OCI-LY7 (cell line): ENCODE measurements at regions not wholly inside any gene's neighbourhood (a gene's known extent, or its start where the extent isn't known, plus 50 kb on each side); places are given as distances from the start of the nearest gene placed in this dataset.

Experiments used
- BruUV-seq: library from RNA; stranded (reverse); fragments of 400-500 nt; replicated peaks from 2 replicates; lab custom pipeline; 2021; lab: Mats Ljungman, UMichigan
- CTCF ChIA-PET: fragments of 300-600 bp; sonication (Branson Sonifier 250); formaldehyde crosslinking; loops from one replicate; lab custom pipeline; 2022; ENCODE audit warnings: antibody characterized with exemption; ENCODE audit not compliant: unreplicated experiment; lab: Charles Lee
- POLR2A ChIA-PET: fragments of 300-600 bp; sonication (Branson Sonifier 250); formaldehyde crosslinking; loops from one replicate; lab custom pipeline; 2022; ENCODE audit warnings: antibody characterized with exemption; lab: Charles Lee
- DNase-seq: peaks from one replicate; pipeline ENCODE4 v3.0.0-alpha.2; 2015; ENCODE audit warnings: low spot score
- H2AFZ ChIP-seq: fragments of 200-600 bp; sonication (generic), shearing (Covaris generic); 2 replicates; pipeline ENCODE4 v1.6.1; 2014; ENCODE audit warnings: mild to moderate bottlenecking, antibody characterized with exemption, low read length, moderate library complexity
- H3K27ac ChIP-seq: fragments of 200-600 bp; sonication (generic); 2 replicates; pipeline ENCODE4 v1.5.1; 2014; ENCODE audit warnings: mixed run types, low read depth, mild to moderate bottlenecking, moderate library complexity, low read length, inconsistent platforms; ENCODE audit not compliant: poor library complexity, severe bottlenecking
- H3K36me3 ChIP-seq: fragments of 200-600 bp; sonication (generic); 2 replicates; pipeline ENCODE4 v1.6.1; 2014; ENCODE audit warnings: mild to moderate bottlenecking, antibody characterized with exemption, low read length, moderate library complexity, mixed read lengths; ENCODE audit not compliant: insufficient read depth
- H3K4me1 ChIP-seq: fragments of 200-600 bp; sonication (generic); 2 replicates; pipeline ENCODE4 v1.5.1; 2014; ENCODE audit warnings: mild to moderate bottlenecking, low read length; ENCODE audit not compliant: insufficient read depth, poor library complexity, severe bottlenecking
- H3K4me2 ChIP-seq: fragments of 200-600 bp; sonication (generic); 2 replicates; pipeline ENCODE4 v1.6.1; 2014; ENCODE audit warnings: mild to moderate bottlenecking, low read length
- H3K4me3 ChIP-seq: fragments of 200-600 bp; sonication (generic); 2 replicates; pipeline ENCODE4 v1.5.1; 2014; ENCODE audit warnings: mild to moderate bottlenecking, low read depth, low read length; ENCODE audit not compliant: poor library complexity, severe bottlenecking
- H3K79me2 ChIP-seq: fragments of 200-600 bp; sonication (generic); 2 replicates; pipeline ENCODE4 v1.6.1; 2016; ENCODE audit warnings: low read depth, mild to moderate bottlenecking, low read length, moderate library complexity, mixed read lengths; ENCODE audit not compliant: insufficient read depth
- H3K9me2 ChIP-seq: fragments of 200-600 bp; sonication (generic); 2 replicates; pipeline ENCODE4 v1.6.1; 2016; ENCODE audit warnings: mild to moderate bottlenecking, low read length, mixed read lengths; ENCODE audit not compliant: insufficient read depth
- H3K9me3 ChIP-seq: fragments of 200-600 bp; sonication (generic); 2 replicates; pipeline ENCODE4 v1.6.1; 2014; ENCODE audit warnings: mild to moderate bottlenecking, mixed run types, low read length, mixed read lengths
- H4K20me1 ChIP-seq: fragments of 200-600 bp; sonication (generic); 2 replicates; pipeline ENCODE4 v1.6.1; 2014; ENCODE audit warnings: mild to moderate bottlenecking, antibody characterized with exemption, low read length, moderate library complexity, mixed read lengths; ENCODE audit not compliant: insufficient read depth
- CTCF ChIP-seq: fragments of 200-600 bp; sonication (generic); conservative IDR thresholded peaks from 2 replicates; pipeline ENCODE4 v1.5.1; 2014; ENCODE audit warnings: mild to moderate bottlenecking, antibody characterized with exemption, low read length, moderate library complexity, mixed read lengths
- EZH2phosphoT487 ChIP-seq: fragments of 200-600 bp; sonication (generic); IDR thresholded peaks from 2 replicates; pipeline ENCODE4 v1.6.1; 2018; ENCODE audit warnings: low read depth, borderline replicate concordance, mild to moderate bottlenecking, mixed run types, antibody characterized with exemption, low read length, moderate library complexity, mixed read lengths
- intact Hi-C: fragments of 100-400 bp; cut with micrococcal nuclease; formaldehyde crosslinking; loops from one replicate; pipeline ENCODE4 v1.10.0; 2022; ENCODE audit not compliant: unreplicated experiment

- BruUV-seq: no TSS peak
- Histone ChIP-seq H3K79me2 (no peaks in the 10 kb centered on the region), H3K27ac (no peak overlapping the region), H2AFZ (no peak overlapping the region), H3K36me3 (no peaks in the 10 kb centered on the region), H3K9me3 (no peaks in the 10 kb centered on the region), H4K20me1 (no peaks in the 10 kb centered on the region), H3K4me2 (no peak overlapping the region), H3K4me1 (no peaks in the 10 kb centered on the region), H3K4me3 (no peak overlapping the region), H3K9me2 (no peaks in the 10 kb centered on the region)
- TF ChIP-seq EZH2phosphoT487: no peak
- no peak for TF ChIP-seq CTCF
- DNase-seq: no peak
- intact Hi-C loops: no loop called here
- ChIA-PET POLR2A (interaction anchor here (0.7 kb wide), 1 partner anchor 623 kb away, joined by 3 read pairs; no protein-coding TSS in a partner anchor), CTCF (no interaction called here)
Observed at GRCh38 chr2:207362716-207363115, 167.0 kb upstream of the CREB1 start.

- H3K4me3 ChIP-seq: no peak overlapping the region
- no peaks in the 10 kb centered on the region for H3K36me3 ChIP-seq
- H4K20me1 ChIP-seq: no peaks in the 10 kb centered on the region
- H2AFZ ChIP-seq: no peak overlapping the region
- no peak for TF ChIP-seq CTCF
- TF ChIP-seq EZH2phosphoT487: no peak
- intact Hi-C loops: no loop called here
- no peak for DNase-seq
- H3K27ac ChIP-seq: no peak overlapping the region
- CTCF ChIA-PET: no interaction called here
- H3K9me2 ChIP-seq: no peaks in the 10 kb centered on the region
- no peaks in the 10 kb centered on the region for H3K4me1 ChIP-seq
- H3K4me2 ChIP-seq: no peak overlapping the region
- no TSS peak for BruUV-seq
- POLR2A ChIA-PET: interaction anchor here (0.6 kb wide), 1 partner anchor 32 kb away, joined by 6 read pairs; no protein-coding TSS in a partner anchor
- no peaks in the 10 kb centered on the region for H3K79me2 ChIP-seq
- no peaks in the 10 kb centered on the region for H3K9me3 ChIP-seq
Observed at GRCh38 chr2:207363761-207364290, 165.9 kb upstream of the CREB1 start.

- intact Hi-C loops: no loop called here
- H3K9me2 ChIP-seq: no peaks in the 10 kb centered on the region
- ChIA-PET POLR2A (no interaction called here), CTCF (no interaction called here)
- no peak overlapping the region for H3K4me2 ChIP-seq
- no peaks in the 10 kb centered on the region for H3K4me1 ChIP-seq
- no peak for DNase-seq
- no peak overlapping the region for H2AFZ ChIP-seq
- BruUV-seq: no TSS peak
- TF ChIP-seq CTCF (no peak), EZH2phosphoT487 (no peak)
- H3K27ac ChIP-seq: no peak overlapping the region
- no peak overlapping the region for H3K4me3 ChIP-seq
- no peaks in the 10 kb centered on the region for H3K36me3 ChIP-seq
- H3K9me3 ChIP-seq: no peaks in the 10 kb centered on the region
- no peaks in the 10 kb centered on the region for H4K20me1 ChIP-seq
- H3K79me2 ChIP-seq: no peaks in the 10 kb centered on the region
Observed at GRCh38 chr2:207370646-207371045, 159.1 kb upstream of the CREB1 start.
